T1000 (cell line): ENCODE measurements at regions not wholly inside any gene's neighbourhood (a gene's known extent, or its start where the extent isn't known, plus 50 kb on each side); places are given as distances from the start of the nearest gene placed in this dataset.
"Not testable (repeated sequence)": the region's sequence is repeated elsewhere in the genome, so short reads cannot be mapped to it uniquely, and the experiment has no call there.

Experiments
- DNase-seq: peaks from one replicate; lab custom pipeline; 2025; ENCODE audit warnings: mixed read lengths; lab: John Stamatoyannopoulos, UW

GRCh38 chr2:239548451-239548871 lies 147.6 kb upstream of the HDAC4 start:
- DNase-seq, result no peak

- not testable (repeated sequence) for DNase-seq
Measured at GRCh38 chr2:239547140-239547539, 146.3 kb upstream of the HDAC4 start.

GRCh38 chr2:239546541-239546940 lies 145.7 kb upstream of the HDAC4 start:
- no peak for DNase-seq

GRCh38 chr2:239545741-239546392 lies 145.0 kb upstream of the HDAC4 start:
- DNase-seq, result no peak

- no peak for DNase-seq
Measured at GRCh38 chr2:239544918-239545465, 144.2 kb upstream of the HDAC4 start.

- no peak for DNase-seq
Measured at GRCh38 chr2:239544143-239544917, 143.5 kb upstream of the HDAC4 start.

GRCh38 chr2:239543702-239544101 lies 142.9 kb upstream of the HDAC4 start:
- no peak for DNase-seq

- DNase-seq, result no peak
Measured at GRCh38 chr2:239540174-239540573, 139.4 kb upstream of the HDAC4 start.

- DNase-seq, result no peak
Measured at GRCh38 chr2:239539776-239540100, 138.9 kb upstream of the HDAC4 start.

- no peak for DNase-seq
Measured at GRCh38 chr2:239539083-239539775, 138.4 kb upstream of the HDAC4 start.

GRCh38 chr2:239538357-239539052 lies 137.7 kb upstream of the HDAC4 start:
- DNase-seq, result no peak

GRCh38 chr2:239537633-239538356 lies 137.0 kb upstream of the HDAC4 start:
- DNase-seq, result no peak

GRCh38 chr2:239536186-239536585 lies 135.4 kb upstream of the HDAC4 start:
- DNase-seq, result no peak

- no peak for DNase-seq
Measured at GRCh38 chr2:239535413-239536144, 134.8 kb upstream of the HDAC4 start.

GRCh38 chr2:239534581-239535412 lies 134.0 kb upstream of the HDAC4 start:
- no peak for DNase-seq

GRCh38 chr2:239533569-239534316 lies 132.9 kb upstream of the HDAC4 start:
- no peak for DNase-seq

- no peak for DNase-seq
Measured at GRCh38 chr2:239532859-239533258, 132.0 kb upstream of the HDAC4 start.

GRCh38 chr2:239532250-239532649 lies 131.4 kb upstream of the HDAC4 start:
- DNase-seq, result no peak
